Nephron progenitor cell (in vitro differentiated cells): ENCODE measurements at regions not wholly inside any gene's neighbourhood (a gene's known extent, or its start where the extent isn't known, plus 50 kb on each side); places are given as distances from the start of the nearest gene placed in this dataset.
A peak's percentile ranks its signal among the peaks of the same experiment; 100 is the strongest.

Experiments used
- DNase-seq: peaks from one replicate; pipeline ENCODE4 v3.0.0; 2021
- H3K27ac Mint-ChIP-seq: 2 replicates; pipeline ENCODE4 v1.8.0; 2021; ENCODE audit warnings: mild to moderate bottlenecking, moderate library complexity, mixed read lengths
- H3K27me3 Mint-ChIP-seq: 2 replicates; pipeline ENCODE4 v1.8.0; 2021; ENCODE audit warnings: mild to moderate bottlenecking, low read depth, mixed read lengths; ENCODE audit not compliant: poor library complexity
- H3K36me3 Mint-ChIP-seq: 2 replicates; pipeline ENCODE4 v1.8.0; 2021; ENCODE audit warnings: low read depth, mixed read lengths
- H3K4me1 Mint-ChIP-seq: 2 replicates; pipeline ENCODE4 v1.8.0; 2021; ENCODE audit warnings: mixed read lengths
- H3K4me3 Mint-ChIP-seq: 2 replicates; pipeline ENCODE4 v1.8.0; 2021; ENCODE audit warnings: mild to moderate bottlenecking, moderate library complexity, mixed read lengths
- H3K9me3 Mint-ChIP-seq: 2 replicates; pipeline ENCODE4 v1.8.0; 2021; ENCODE audit warnings: mild to moderate bottlenecking, moderate library complexity, mixed read lengths
- TF ChIP-seq, protein P1 (sequence below): fragments of 200-600 bp; sonication (generic); IDR thresholded peaks from 2 replicates; pipeline ENCODE4 v1.5.0; 2021; ENCODE audit warnings: antibody characterized with exemption

DNA sequence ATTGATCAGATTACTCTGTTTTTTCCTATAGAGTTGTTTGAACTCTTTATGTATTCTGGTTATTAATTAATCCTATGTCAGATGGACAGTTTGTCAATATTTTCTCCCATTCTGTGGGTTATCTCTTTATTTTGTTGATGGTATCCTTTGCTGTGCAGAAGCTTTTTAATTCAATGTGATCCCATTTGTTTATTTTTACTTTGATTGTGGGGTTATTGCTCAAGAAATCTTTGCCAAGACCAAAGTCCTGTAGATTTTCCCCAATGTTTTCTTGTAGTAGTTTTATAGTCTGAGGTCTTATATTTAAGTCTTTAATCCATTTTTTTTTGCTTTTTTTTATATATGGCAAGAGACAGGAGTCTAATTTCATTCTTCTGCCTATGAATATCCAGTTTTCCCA is 86.2 kb upstream of the FIGN start:
- TF ChIP-seq, protein P1, sequence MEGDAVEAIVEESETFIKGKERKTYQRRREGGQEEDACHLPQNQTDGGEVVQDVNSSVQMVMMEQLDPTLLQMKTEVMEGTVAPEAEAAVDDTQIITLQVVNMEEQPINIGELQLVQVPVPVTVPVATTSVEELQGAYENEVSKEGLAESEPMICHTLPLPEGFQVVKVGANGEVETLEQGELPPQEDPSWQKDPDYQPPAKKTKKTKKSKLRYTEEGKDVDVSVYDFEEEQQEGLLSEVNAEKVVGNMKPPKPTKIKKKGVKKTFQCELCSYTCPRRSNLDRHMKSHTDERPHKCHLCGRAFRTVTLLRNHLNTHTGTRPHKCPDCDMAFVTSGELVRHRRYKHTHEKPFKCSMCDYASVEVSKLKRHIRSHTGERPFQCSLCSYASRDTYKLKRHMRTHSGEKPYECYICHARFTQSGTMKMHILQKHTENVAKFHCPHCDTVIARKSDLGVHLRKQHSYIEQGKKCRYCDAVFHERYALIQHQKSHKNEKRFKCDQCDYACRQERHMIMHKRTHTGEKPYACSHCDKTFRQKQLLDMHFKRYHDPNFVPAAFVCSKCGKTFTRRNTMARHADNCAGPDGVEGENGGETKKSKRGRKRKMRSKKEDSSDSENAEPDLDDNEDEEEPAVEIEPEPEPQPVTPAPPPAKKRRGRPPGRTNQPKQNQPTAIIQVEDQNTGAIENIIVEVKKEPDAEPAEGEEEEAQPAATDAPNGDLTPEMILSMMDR, result no peak
- Mint-ChIP-seq H3K9me3 (peaks cover 14% of the 10 kb centered on the region), H3K27ac (no peak overlapping the region), H3K4me1 (no peaks in the 10 kb centered on the region), H3K36me3 (peaks cover 6% of the 10 kb centered on the region), H3K4me3 (no peak overlapping the region), H3K27me3 (peaks cover 7% of the 10 kb centered on the region)
- no peak for DNase-seq

DNA sequence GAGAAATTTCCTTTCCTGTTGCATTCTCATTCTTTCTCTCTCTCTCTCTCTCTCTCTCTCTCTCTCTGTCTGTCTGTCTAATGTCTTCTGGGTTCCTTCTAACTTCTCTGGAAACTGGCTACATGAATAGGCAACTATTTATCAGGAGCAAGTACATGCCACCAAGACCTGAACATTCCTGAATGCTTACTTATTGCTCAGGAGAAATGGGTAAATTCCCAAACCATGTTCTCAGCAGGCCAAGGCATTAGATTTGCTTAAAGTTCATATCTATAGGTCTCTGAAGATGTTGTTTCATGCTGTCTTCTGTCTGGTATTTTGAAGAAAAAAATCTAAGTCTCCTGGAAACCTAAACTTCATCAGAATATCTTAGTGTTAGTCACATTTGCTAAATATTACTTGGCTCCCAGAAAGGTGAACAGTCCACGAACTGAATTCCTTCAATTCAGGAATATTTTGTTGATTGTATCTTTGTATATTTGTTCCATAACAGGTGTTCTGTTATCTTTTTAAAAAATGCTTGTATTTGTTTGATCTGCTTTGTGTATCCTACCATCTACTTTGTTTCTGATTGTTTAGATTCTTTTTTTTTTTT is 77.2 kb upstream of the FIGN start:
- DNase-seq, result no peak
- no peaks in the 10 kb centered on the region for H3K4me1 Mint-ChIP-seq
- H3K9me3 Mint-ChIP-seq, result peaks cover 17% of the 10 kb centered on the region
- TF ChIP-seq, protein P1, result no peak
- H3K36me3 Mint-ChIP-seq, result peaks cover 6% of the 10 kb centered on the region
- H3K27ac Mint-ChIP-seq, result no peak overlapping the region
- H3K27me3 Mint-ChIP-seq, result peaks cover 3% of the 10 kb centered on the region
- H3K4me3 Mint-ChIP-seq, result no peak overlapping the region

DNA sequence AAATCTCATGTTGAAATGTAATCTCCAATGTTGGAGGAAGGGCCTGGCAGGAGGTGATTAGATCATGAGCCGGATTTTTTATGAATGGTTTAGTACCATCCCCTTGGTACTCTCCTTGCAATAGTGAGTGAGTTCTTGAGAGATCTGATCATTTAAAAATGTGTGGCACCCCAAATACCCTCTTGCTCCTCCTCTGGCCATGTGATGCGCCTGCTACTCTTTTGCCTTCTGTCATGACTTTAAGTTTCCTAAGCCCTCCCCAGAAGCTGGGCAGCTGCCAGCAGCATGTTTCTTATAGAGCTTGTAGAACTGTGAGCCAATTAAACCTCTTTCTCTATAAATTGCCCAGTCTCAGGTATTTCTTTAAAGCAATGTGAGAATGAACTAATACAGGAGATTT is 72.6 kb upstream of the FIGN start:
- no peak for DNase-seq
- TF ChIP-seq, protein P1, result no peak
- Mint-ChIP-seq H3K27ac (no peak overlapping the region), H3K36me3 (no peaks in the 10 kb centered on the region), H3K4me1 (peaks cover 8% of the 10 kb centered on the region), H3K27me3 (no peaks in the 10 kb centered on the region), H3K4me3 (no peak overlapping the region), H3K9me3 (no peaks in the 10 kb centered on the region)

DNA sequence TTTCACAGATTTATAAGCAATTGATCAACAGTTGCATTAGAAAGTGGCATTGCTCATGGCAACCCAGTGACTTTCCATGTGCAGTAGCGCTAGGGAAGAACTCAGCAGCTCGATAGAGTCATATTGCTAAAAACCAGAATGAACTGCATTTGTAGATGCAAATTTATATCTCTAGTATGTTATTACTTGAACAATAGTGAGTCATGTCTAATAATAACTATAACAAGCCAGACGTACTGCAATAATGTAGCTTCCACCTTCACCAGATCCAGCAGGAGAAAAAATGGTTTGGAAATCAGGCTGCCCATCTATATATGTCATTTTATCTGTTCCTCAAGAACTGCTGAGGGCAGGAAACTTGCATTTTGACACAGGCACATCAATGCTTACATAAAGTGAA is 66.5 kb upstream of the FIGN start:
- TF ChIP-seq, protein P1, result no peak
- no peak overlapping the region for H3K27ac Mint-ChIP-seq
- no peaks in the 10 kb centered on the region for H3K9me3 Mint-ChIP-seq
- H3K4me3 Mint-ChIP-seq, result no peak overlapping the region
- DNase-seq, result no peak
- H3K27me3 Mint-ChIP-seq, result no peaks in the 10 kb centered on the region
- no peaks in the 10 kb centered on the region for H3K36me3 Mint-ChIP-seq
- peaks cover 57% of the 10 kb centered on the region for H3K4me1 Mint-ChIP-seq

DNA sequence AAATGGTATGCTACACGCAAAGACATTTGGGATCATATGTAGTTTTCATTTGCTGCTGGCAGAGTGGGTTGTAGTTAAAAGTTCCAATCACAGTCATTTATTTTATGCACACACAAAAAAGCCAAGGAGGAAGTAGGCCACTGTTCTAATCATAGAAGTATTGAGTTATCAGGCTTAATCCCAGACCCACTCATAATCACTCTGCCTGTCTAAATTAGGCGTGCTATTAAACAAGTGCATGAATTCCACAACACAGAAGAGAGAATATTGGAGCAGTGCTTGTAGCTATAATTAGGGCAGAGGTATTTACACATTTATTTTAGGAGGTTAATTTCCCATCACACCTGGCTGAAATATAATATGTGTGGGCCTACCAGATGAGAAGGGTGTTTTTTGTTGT is 65.7 kb upstream of the FIGN start:
- Mint-ChIP-seq H3K36me3 (no peaks in the 10 kb centered on the region), H3K27me3 (no peaks in the 10 kb centered on the region), H3K27ac (no peak overlapping the region), H3K4me1 (peaks cover 57% of the 10 kb centered on the region), H3K4me3 (peak overlapping the region; percentile 27), H3K9me3 (no peaks in the 10 kb centered on the region)
- no peak for DNase-seq
- TF ChIP-seq, protein P1, result no peak

DNA sequence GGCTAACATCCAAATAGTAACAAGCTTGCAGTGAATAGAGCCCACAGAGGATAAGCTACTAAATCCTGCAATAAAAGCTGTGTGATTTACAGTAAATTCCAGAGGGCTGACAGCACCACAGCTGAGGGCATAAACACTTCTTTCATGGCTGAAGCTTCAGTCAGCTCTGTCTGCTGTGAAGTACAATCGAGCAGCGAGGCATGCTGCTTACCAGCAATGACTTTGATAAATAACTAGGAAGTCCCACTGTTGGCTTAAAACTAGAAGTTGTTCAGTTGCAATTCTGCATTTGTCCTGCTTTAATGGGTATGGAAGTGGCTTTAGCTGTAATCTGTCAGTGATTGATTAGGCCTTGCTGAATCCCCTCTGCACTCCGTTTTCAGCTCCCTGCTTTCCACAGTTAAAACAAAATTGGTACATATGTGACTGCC is 65.2 kb upstream of the FIGN start:
- H3K4me3 Mint-ChIP-seq, result peak overlapping the region; percentile 27
- no peak overlapping the region for H3K27ac Mint-ChIP-seq
- no peaks in the 10 kb centered on the region for H3K27me3 Mint-ChIP-seq
- TF ChIP-seq, protein P1, result no peak
- H3K36me3 Mint-ChIP-seq, result no peaks in the 10 kb centered on the region
- H3K4me1 Mint-ChIP-seq, result peaks cover 57% of the 10 kb centered on the region
- peak; percentile 47 for DNase-seq
- H3K9me3 Mint-ChIP-seq, result no peaks in the 10 kb centered on the region
